Neural cell (in vitro differentiated cells): ENCODE measurements at regions not wholly inside any gene's neighbourhood (a gene's known extent, or its start where the extent isn't known, plus 50 kb on each side); places are given as distances from the start of the nearest gene placed in this dataset.

ENCODE experiments used
- H2AFZ ChIP-seq: fragments of 200-600, 300-800 bp; sonication (generic), shearing (Covaris generic); 2 replicates; pipeline ENCODE4 v1.6.0; 2014; ENCODE audit warnings: low read depth, mild to moderate bottlenecking, antibody characterized with exemption, low read length, moderate library complexity
- H3F3A ChIP-seq: fragments of 200-600 bp; shearing (Covaris generic); 2 replicates; pipeline ENCODE4 v1.6.1; 2016; ENCODE audit warnings: mild to moderate bottlenecking, moderate library complexity, mixed read lengths, antibody characterized with exemption, low read length; ENCODE audit not compliant: insufficient read depth, poor library complexity, severe bottlenecking
- H3K27ac ChIP-seq: fragments of 200-600, 300-800 bp; sonication (generic), shearing (Covaris generic); 2 replicates; pipeline ENCODE4 v1.5.1; 2014; ENCODE audit warnings: mild to moderate bottlenecking, low read length, moderate library complexity
- H3K27me3 ChIP-seq: fragments of 300-800, 200-600 bp; sonication (generic), shearing (Covaris generic); 2 replicates; pipeline ENCODE4 v1.6.0; 2014; ENCODE audit warnings: mild to moderate bottlenecking, low read depth, low read length, moderate library complexity; ENCODE audit not compliant: insufficient read depth
- H3K36me3 ChIP-seq: fragments of 300-800, 200-600 bp; sonication (generic), shearing (Covaris generic); 2 replicates; pipeline ENCODE4 v1.5.1; 2014; ENCODE audit warnings: mild to moderate bottlenecking, antibody characterized with exemption, low read length, moderate library complexity; ENCODE audit not compliant: insufficient read depth
- H3K4me2 ChIP-seq: fragments of 300-800, 200-600 bp; sonication (generic), shearing (Covaris generic); 2 replicates; pipeline ENCODE4 v1.6.0; 2014; ENCODE audit warnings: mild to moderate bottlenecking, low read length
- H3K4me3 ChIP-seq: fragments of 300-800, 200-600 bp; sonication (generic), shearing (Covaris generic); 2 replicates; pipeline ENCODE4 v1.5.1; 2014; ENCODE audit warnings: mild to moderate bottlenecking, low read length, moderate library complexity
- H3K79me2 ChIP-seq: fragments of 200-600 bp; shearing (Covaris generic); replicated peaks from 2 replicates; pipeline ENCODE4 v1.6.0; 2014; ENCODE audit warnings: mild to moderate bottlenecking, low read length, moderate library complexity; ENCODE audit not compliant: insufficient read depth
- H3K9ac ChIP-seq: fragments of 300-800, 200-600 bp; sonication (generic), shearing (Covaris generic); 2 replicates; pipeline ENCODE4 v1.6.1; 2016; ENCODE audit warnings: mild to moderate bottlenecking, low read length, mixed read lengths
- H3K9me2 ChIP-seq: fragments of 200-600 bp; shearing (Covaris generic); 2 replicates; pipeline ENCODE4 v1.6.1; 2016; ENCODE audit warnings: mild to moderate bottlenecking, low read length, mixed read lengths; ENCODE audit not compliant: insufficient read depth
- H3K9me3 ChIP-seq: fragments of 200-600, 300-800 bp; sonication (generic), shearing (Covaris generic); 2 replicates; pipeline ENCODE4 v1.6.1; 2016; ENCODE audit warnings: mild to moderate bottlenecking, mixed run types, low read length, moderate library complexity, mixed read lengths
- H4K20me1 ChIP-seq: fragments of 200-600 bp; shearing (Covaris generic); 2 replicates; pipeline ENCODE4 v1.6.1; 2016; ENCODE audit warnings: mild to moderate bottlenecking, mixed run types; ENCODE audit not compliant: insufficient read depth
- EP300 ChIP-seq: fragments of 450-650 bp; conservative IDR thresholded peaks from 2 replicates; pipeline ENCODE4 v1.6.1; 2014; ENCODE audit warnings: antibody characterized with exemption, mild to moderate bottlenecking, moderate library complexity; ENCODE audit not compliant: poor library complexity, severe bottlenecking
- EZH2 ChIP-seq: fragments of 200-600, 300-800 bp; shearing (Covaris generic), sonication (generic); IDR thresholded peaks from 2 replicates; pipeline ENCODE4 v1.6.1; 2014; ENCODE audit warnings: antibody characterized with exemption, low read length, borderline replicate concordance, mild to moderate bottlenecking; ENCODE audit not compliant: insufficient read depth, poor library complexity, severe bottlenecking
- MXI1 ChIP-seq: fragments of 450-650 bp; conservative IDR thresholded peaks from 2 replicates; pipeline ENCODE4 v1.6.1; 2014; ENCODE audit warnings: antibody characterized with exemption, mild to moderate bottlenecking; ENCODE audit not compliant: poor library complexity, severe bottlenecking
- POLR2AphosphoS5 ChIP-seq: IDR thresholded peaks from 2 replicates; pipeline ENCODE4 v1.6.1; 2012
- RAD21 ChIP-seq: fragments of 450-650 bp; conservative IDR thresholded peaks from 2 replicates; pipeline ENCODE4 v1.6.1; 2014; ENCODE audit warnings: antibody characterized with exemption, mild to moderate bottlenecking, moderate library complexity
- REST ChIP-seq: IDR thresholded peaks from 2 replicates; pipeline ENCODE4 v1.6.1; 2012; ENCODE audit warnings: borderline replicate concordance
- SMC3 ChIP-seq: fragments of 450-650 bp; conservative IDR thresholded peaks from 2 replicates; pipeline ENCODE4 v1.6.1; 2014; ENCODE audit warnings: antibody characterized with exemption, mild to moderate bottlenecking, moderate library complexity; ENCODE audit not compliant: poor library complexity
- TAF1 ChIP-seq: IDR thresholded peaks from 2 replicates; pipeline ENCODE4 v1.6.1; 2012; ENCODE audit warnings: low read depth
- TF ChIP-seq, protein P1 (sequence below): fragments of 450-650 bp; IDR thresholded peaks from 2 replicates; pipeline ENCODE4 v1.5.1; 2014; ENCODE audit warnings: antibody characterized with exemption, mild to moderate bottlenecking, moderate library complexity; ENCODE audit not compliant: poor library complexity, severe bottlenecking

- Histone ChIP-seq H3K9ac (no peak overlapping the region), H3K36me3 (no peaks in the 10 kb centered on the region), H4K20me1 (no peaks in the 10 kb centered on the region), H3K9me3 (no peaks in the 10 kb centered on the region), H3K27ac (no peak overlapping the region), H3K79me2 (no peaks in the 10 kb centered on the region), H3K4me3 (no peak overlapping the region), H3F3A (no peaks in the 10 kb centered on the region), H3K9me2 (no peaks in the 10 kb centered on the region), H3K27me3 (no peaks in the 10 kb centered on the region), H2AFZ (no peak overlapping the region), H3K4me2 (no peak overlapping the region)
- TF ChIP-seq EZH2 (no peak), MXI1 (no peak), REST (no peak)
Measured at GRCh38 chr4:104641418-104641817, 146.7 kb upstream of the CXXC4 start.

DNA sequence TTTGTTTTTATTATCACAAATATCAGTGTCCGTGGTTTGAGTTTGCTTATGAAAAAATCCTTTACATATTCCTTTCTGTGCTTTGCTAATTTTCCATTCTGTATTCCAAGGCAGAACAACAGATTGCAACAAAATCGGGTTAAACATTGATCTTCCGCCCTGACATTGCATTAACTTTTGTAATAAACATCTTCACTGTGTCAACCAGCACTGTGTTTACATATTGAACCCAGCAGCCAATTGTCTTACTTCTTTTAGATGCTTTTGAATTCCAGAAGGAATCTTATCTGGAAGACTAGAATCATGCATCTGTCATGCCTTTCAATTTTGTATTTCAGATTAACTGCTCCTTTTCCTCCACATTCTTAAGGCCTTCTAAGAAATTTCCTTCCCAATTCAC, 147.8 kb upstream of the CXXC4 start:
- no peaks in the 10 kb centered on the region for H3K9me2 ChIP-seq
- no peaks in the 10 kb centered on the region for H3K79me2 ChIP-seq
- no peak overlapping the region for H3K4me3 ChIP-seq
- no peak overlapping the region for H3K27ac ChIP-seq
- no peaks in the 10 kb centered on the region for H4K20me1 ChIP-seq
- H3K27me3 ChIP-seq, result no peaks in the 10 kb centered on the region
- TF ChIP-seq RAD21, result no peak
- no peak for TF ChIP-seq REST
- no peak for TF ChIP-seq SMC3
- TF ChIP-seq, protein P1, sequence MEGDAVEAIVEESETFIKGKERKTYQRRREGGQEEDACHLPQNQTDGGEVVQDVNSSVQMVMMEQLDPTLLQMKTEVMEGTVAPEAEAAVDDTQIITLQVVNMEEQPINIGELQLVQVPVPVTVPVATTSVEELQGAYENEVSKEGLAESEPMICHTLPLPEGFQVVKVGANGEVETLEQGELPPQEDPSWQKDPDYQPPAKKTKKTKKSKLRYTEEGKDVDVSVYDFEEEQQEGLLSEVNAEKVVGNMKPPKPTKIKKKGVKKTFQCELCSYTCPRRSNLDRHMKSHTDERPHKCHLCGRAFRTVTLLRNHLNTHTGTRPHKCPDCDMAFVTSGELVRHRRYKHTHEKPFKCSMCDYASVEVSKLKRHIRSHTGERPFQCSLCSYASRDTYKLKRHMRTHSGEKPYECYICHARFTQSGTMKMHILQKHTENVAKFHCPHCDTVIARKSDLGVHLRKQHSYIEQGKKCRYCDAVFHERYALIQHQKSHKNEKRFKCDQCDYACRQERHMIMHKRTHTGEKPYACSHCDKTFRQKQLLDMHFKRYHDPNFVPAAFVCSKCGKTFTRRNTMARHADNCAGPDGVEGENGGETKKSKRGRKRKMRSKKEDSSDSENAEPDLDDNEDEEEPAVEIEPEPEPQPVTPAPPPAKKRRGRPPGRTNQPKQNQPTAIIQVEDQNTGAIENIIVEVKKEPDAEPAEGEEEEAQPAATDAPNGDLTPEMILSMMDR, result no peak
- TF ChIP-seq MXI1, result no peak
- TF ChIP-seq EP300, result no peak
- no peak for TF ChIP-seq POLR2AphosphoS5
- TF ChIP-seq EZH2, result no peak
- no peak for TF ChIP-seq TAF1
- no peak overlapping the region for H3K9ac ChIP-seq
- no peaks in the 10 kb centered on the region for H3K9me3 ChIP-seq
- H3F3A ChIP-seq, result no peaks in the 10 kb centered on the region
- no peak overlapping the region for H2AFZ ChIP-seq
- no peak overlapping the region for H3K4me2 ChIP-seq
- no peaks in the 10 kb centered on the region for H3K36me3 ChIP-seq
